Middle frontal gyrus (tissue), 1 donor: ENCODE measurements at regions not wholly inside any gene's neighbourhood (a gene's known extent, or its start where the extent isn't known, plus 50 kb on each side); places are given as distances from the start of the nearest gene placed in this dataset.
"Not testable (repeated sequence)": the region's sequence is repeated elsewhere in the genome, so short reads cannot be mapped to it uniquely, and the experiment has no call there.

Source experiments
- DNase-seq: peaks from one replicate; pipeline ENCODE4 v3.0.0-alpha.2; 2015; ENCODE audit warnings: low spot score; ENCODE audit errors: extremely low spot score

- DNase-seq, result no peak
Measured at GRCh38 chr19:30066781-30067759, 125.0 kb downstream of the URI1 start.

GRCh38 chr19:30067956-30068506 lies 126.0 kb downstream of the URI1 start:
- not testable (repeated sequence) for DNase-seq

DNA sequence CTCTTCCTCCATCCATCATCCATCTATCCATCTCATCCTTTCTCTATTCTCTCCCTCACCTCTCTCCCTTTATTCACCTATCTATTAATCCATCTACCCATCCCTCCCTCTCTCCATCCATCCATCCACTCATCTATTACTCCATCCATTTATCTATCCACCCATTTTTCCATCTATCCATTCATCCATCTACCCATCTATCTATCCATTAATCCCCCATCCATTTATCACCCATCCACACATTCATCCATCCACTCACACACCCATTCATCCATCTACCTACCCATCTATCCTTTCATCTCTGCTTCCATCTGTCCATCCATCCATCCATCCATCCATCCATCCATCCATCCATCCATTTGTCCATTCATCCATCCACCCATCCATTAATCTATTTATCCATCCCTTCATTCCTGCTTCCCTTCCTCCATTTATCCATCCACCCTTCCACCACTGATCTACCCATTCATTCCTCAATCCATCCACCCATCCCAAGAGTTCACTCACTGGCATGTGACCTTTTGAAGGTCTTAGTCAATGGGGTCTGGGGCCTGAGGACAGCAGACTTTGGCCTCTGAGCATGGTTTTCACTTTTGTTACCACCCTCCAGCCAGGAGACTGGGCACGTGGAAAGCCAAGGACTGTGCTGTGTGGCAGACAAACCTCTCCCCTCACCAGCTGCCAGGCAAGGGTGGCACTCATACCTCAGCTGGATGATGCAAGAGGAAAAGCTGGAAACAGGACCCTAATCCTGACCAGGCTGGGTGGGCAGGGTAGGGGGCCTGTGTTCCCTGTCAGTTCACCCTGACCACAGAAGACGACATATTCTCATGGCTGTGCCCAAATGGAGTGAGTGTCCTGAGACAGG lies 126.7 kb downstream of the URI1 start:
- no peak for DNase-seq

- no peak for DNase-seq
Measured at GRCh38 chr19:30069535-30070197, 127.6 kb downstream of the URI1 start.

DNA sequence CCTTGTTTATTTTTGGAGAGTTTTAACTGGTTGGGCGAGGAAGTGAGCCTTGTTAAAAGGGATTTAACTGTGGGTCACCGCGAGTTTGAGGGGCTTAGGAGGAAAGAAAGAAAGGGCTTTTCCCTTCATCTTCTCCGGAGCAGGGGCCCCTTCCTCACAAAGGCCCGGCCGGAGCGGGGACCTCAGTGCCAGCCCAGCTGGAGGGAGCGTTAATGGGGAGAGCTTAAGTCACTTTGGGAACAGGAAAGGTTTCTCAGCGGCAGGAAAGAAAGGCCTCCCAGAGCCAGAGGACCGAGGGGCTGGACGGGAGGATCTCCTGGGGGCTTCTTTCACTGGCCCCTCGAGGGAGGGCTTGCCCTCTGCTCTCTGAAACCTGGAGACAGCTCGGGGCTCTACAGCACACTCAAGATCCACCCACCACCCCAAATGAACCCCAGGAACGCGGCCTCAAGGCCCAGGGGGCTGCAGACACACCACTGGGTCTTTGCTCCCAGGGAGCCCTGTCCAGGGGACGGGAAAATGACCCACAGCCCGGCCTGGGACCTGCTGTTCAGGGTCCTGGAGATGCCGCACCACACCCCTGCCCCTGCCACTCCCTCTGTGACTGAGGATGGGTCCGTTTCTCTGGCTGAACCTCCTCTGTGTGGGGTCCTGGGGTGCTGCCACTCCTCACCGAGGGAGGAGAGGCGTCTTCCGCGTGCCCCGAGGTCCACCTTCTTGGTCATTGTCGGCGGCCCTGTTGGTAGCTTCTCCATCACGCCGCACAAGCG lies 128.3 kb downstream of the URI1 start:
- DNase-seq, result no peak

DNA sequence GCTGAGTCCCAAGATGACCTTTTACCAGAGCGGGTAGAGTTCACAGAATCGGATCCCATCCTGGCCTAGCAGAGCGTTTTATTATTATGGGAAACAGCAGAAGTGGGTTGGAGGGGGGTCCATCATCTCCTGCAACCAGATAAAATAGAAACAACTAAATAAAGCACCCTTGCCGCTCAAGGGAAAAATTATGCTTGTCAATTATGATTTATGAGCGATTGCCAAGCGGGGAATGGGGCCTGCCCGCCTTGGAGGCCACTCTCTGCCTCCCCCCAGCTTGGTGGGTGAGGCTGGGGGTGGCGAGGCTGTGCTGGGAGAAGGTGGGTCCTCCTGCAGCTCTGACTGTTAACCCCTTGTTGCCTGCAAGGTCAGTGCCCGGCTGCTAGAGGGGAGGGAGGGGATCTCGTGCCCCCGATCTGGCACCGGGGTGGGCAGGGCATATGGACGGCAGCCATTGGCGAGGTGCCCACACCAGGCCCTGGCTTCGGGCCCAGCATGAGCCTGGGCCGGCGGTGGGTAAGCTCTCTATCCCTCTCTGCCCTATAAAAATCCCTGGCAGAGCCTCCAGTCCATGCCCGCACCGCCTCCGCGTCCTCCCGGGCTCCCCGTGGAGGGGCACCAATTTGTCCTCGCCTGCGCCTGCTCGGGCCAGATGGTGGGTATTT lies 129.1 kb downstream of the URI1 start:
- no peak for DNase-seq

DNA sequence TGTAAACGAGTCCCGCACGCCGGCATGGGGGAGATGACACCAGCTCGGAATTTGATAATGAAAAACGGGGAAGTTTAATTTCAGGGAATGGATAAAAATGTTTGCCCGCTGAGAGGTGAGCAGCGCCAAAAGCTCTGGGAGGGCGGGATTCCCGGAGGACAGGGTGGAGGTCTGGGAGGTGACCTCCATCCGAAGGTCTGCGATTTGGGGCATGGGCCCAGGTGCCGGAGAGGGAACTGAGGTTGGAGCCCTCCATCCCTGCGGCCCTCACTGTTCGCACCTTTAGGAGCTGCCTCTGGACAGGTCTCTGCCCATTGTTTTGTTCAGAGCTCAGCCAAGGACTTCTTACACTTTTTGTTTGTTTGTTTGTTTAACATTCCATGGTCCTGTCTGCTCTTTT lies 129.8 kb downstream of the URI1 start:
- DNase-seq, result no peak

GRCh38 chr19:30073152-30074000 lies 131.3 kb downstream of the URI1 start:
- DNase-seq, result no peak

GRCh38 chr19:30074096-30074495 lies 132.1 kb downstream of the URI1 start:
- no peak for DNase-seq

- DNase-seq, result no peak
Measured at GRCh38 chr19:30074741-30075715, 133.0 kb downstream of the URI1 start.

- no peak for DNase-seq
Measured at GRCh38 chr19:30076101-30076551, 134.1 kb downstream of the URI1 start.

DNA sequence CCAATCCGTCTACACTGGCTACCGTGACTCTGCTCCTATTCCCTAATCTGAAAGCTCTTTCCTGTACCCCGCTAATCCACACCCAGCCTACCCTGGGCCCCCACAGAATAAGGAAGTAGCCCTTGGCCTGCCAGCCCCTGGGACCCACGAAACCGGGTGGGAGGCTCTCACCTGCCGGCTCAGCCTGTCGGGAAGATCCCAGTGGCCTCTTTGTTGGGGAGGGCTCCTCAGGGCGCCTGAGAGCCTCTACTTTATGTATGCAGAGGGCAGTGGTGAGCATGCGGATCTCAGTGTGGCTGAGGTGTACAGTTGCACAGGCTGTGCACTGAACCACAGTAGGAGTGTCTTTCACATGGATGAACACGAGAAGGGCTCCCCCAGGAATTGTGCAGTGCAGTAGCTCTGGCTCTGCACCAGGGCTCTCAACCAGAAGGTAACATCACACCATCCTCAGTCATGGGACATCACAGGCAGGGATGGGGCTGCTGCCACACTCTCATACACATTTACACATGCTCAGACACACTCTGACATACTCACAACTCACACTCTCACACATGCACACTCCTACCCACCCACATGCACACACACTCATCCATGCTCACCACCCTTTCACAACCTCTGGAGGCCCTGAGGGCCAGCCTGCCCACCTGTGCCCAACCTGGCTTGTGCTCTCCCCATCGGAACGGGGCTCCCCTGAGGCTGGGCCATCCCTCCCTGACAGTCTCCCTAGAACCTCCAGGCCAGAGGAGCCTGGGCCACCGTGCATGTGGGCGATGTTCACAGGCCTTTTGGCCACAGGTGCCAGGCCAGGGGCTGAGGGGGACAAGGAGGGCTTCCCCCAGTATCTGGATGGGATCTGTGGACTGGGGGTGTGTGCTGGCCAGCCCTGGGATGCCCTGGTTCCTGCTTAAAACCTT lies 135.0 kb downstream of the URI1 start:
- DNase-seq, result no peak

- no peak for DNase-seq
Measured at GRCh38 chr19:30077851-30078355, 135.9 kb downstream of the URI1 start.

- no peak for DNase-seq
Measured at GRCh38 chr19:30078381-30078910, 136.4 kb downstream of the URI1 start.

GRCh38 chr19:30079200-30079599 lies 137.2 kb downstream of the URI1 start:
- no peak for DNase-seq

DNA sequence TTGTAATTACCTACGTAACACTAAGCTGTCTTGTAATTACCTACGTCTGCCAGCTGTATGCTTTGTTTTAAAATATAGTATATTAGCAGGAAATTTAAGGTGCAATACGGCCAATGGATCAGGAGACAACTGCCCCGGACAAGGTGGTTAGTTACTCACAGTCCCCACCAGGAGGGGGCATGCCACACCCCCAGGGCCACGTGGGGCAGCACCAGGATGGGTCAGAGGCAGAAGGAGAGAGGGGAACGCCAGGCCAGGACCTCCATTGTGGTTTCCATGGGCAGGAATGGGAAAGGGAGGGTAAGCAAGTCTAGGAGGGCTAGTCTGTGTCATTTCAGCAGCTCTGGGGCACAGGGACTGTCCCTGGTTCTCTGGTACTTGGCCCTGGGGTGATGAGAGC lies 140.1 kb downstream of the URI1 start:
- no peak for DNase-seq
